HG03175 (cell line): ENCODE measurements at regions not wholly inside any gene's neighbourhood (a gene's known extent, or its start where the extent isn't known, plus 50 kb on each side); places are given as distances from the start of the nearest gene placed in this dataset.
"Not testable (repeated sequence)": the region's sequence is repeated elsewhere in the genome, so short reads cannot be mapped to it uniquely, and the experiment has no call there.

Source experiments
- ATAC-seq: cut with Tn5 transposase; IDR thresholded peaks from one replicate; pipeline ENCODE4 v1.9.1; 2021; ENCODE audit warnings: mild to moderate bottlenecking, moderate library complexity; ENCODE audit not compliant: unreplicated experiment

DNA sequence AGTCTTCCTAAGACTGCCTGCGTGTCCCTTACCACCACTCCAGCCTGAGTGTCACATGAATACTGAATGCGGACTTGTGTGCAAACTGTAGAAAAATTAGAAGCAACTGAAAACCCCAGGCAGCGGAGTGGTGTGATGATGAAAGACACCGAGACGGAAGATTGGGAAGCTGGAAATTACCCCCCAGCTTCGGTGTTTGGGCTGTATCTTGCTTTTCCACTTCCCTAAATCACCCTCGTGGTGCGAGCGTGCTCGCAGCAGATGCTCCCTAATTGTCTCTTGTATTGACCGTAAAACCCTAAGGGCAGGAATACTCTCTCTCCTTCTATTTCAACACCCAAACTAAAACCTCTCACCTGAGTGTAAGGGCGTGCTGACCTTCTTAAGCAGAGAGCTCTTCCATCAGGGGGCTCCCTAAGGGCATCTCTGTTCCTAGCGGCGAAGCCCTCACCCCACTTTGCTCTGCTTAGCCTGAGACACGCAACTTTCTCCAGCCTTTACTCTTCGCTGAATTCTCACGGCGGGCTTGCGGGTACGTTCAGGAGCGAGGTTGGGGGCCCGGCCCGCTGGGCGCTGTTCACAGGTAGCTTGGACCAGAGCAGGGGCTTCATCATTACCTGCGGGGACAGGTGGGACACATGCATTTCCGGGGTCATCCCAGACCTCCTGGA, 62.4 kb downstream of the CRYBB2 start:
- ATAC-seq = no peak

DNA sequence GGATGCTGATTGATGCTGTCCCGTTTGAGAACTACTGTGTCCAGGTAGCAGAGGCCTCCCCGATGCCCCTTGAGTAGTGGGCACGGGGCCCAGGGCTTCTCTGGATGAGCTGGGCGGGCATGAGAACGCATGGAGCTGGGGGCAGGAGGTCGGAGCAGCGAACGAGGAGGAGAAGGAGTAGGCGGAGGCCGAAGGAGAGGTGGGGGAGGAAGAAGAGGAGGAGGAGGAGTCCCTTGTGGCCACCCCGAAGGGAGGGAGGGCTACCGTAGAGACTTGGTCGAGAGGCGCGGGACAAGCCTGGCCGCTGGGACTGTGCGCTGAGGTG, 62.9 kb downstream of the CRYBB2 start:
- ATAC-seq = no peak

DNA sequence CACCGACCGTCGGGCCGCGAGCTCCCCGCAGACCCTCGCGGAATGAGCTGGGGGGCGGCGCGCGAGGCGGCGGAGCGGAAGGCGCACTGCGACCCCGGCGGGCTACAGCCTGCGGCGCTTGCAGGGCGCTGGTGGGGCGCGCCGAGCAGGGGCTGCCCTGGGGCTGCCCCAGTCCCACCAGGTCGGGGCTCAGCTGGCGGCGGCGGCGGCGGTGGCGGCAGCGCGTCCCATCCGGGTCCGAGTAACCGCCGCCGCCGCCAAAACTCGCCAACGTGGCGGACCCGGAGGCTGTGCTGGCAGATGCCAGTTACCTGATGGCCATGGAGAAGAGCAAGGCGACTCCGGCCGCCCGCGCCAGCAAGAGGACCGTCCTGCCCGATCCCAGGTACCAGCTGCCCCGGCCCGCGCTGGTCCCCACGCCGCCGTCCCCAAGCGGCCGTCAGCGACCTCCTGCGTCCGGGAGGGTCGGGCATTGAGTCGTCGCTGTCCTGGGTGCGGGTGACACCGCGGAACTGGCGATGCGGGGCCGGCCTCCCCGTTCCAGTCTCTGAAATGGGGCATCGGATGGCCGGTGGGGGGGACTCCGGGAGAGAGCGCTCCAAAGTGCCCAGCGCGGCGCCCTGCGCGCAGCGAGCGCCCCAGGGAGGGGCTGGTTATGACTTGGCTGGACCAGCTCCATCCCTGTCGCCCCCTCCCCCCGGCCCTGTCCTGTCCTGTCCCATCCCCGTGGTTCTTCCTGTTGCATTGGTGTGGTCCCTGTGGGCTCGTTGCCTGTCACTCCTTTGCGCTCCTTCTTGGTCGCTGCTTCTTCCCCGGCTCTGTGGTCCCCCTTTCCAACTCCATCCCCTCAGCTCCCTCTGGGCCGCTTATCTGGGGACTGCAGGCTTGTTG, 63.5 kb downstream of the CRYBB2 start:
- ATAC-seq = no peak

DNA sequence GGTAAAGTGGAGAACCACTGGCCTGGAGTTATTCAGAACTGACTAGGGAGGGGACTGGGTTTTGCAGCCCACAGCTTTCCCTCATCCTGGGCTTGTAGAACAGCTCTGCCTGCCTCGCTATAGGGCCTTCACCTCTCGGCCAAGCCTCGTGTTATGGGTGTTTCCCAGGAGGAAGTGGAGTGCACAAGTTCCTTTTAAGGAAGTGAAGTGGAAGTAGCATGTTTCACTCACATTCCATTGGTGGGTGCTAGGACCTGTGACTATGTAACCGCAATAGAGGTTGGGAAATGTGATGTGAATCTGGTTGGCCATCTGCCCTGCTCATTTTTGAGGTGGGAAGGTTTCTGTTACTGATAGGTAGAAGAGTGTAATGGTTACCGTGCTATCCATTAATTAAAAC, 69.0 kb downstream of the CRYBB2 start:
- not testable (repeated sequence) for ATAC-seq

DNA sequence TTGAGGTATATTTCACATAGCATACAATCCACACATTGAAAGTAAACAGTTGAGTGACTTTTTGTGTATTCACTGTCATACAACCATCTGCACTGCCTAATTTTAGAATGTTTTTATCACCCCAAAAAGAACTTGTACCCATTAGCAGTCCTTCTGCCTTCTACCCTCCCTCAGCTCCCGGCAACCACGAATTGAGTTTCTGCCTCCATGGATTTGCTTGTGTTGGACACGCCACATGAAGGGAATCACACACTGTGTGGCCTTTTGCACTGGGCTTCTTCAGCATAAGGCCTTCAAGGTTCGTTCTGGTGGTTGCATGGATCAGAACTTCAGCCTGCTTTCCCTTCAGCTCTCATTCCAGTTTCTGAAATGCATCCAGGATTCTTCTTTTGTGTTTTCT, 82.5 kb downstream of the CRYBB2 start:
- not testable (repeated sequence) for ATAC-seq

DNA sequence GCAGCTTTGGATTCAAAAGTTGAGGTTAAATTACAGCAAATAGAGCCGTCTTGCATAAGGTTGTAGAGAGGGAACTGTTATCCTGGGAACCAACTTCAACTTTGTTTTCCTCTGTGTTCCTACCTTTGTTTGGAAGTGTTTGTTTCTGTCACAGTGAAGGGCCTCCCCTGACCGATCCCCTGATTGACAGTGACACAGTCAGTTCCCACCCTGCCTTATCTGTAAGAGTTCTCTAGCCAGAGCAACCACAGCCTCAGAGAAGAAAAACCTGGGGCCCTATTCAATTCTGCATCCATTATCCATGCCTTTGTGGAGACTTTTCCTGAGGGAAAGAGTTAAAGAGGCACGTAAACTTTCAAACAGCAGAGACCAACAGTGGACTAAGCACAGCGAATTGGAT, 90.1 kb downstream of the CRYBB2 start:
- ATAC-seq = not testable (repeated sequence)

DNA sequence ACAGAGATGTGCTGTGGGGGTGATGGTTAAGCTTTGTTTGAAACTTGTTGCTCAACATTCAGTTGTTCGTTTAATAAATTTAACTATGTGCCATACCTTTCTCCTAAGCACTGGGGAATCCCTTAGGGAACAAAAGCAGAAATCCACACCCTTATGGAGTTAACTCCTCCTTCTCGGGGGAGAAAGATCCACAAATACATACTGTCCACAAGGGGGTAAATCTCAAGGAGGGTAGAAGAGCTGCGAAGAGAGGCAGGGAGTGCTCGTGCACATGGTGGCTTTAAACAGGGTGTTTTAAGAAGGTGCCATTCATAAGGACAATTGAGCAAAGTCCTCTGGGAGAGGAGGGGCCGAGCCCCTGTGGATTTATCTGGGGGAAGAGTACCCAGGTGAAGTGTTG, 92.5 kb downstream of the CRYBB2 start:
- not testable (repeated sequence) for ATAC-seq

DNA sequence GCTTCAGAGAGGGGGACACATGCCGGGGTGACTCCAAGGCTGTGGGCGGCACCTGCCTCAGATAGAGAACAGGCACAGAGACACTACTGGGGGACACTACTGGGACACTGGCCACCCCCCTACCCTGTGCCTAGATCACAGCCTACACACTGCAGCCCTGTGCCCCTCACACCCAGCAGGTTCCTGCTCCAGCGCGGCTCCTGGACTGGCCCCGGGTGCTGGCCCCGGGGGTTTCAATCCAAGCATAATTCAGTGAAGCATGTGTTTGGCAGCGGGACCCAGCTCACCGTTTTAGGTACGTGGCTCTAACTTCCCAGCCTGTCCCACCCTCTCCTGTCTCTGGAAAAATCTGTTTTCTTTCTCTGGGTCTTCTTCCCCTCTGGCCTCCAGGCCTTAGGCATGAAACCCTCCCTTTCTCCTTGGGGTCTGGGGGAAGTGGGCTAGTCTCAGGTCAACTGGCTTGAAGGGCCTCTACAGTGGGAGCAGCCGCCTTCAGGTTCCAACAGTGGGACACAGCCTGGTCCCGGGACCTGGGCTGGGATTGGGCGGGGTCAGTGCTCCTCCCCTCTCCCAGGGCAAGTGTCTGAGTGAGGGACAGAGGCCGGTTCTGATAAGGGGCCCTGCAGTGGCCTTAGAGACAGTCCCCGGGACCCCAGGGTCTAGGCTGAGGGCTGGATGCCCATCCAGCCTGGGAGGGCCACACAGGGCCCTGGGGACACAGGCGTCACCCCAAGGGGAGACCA, 98.8 kb downstream of the CRYBB2 start:
- ATAC-seq = no peak

DNA sequence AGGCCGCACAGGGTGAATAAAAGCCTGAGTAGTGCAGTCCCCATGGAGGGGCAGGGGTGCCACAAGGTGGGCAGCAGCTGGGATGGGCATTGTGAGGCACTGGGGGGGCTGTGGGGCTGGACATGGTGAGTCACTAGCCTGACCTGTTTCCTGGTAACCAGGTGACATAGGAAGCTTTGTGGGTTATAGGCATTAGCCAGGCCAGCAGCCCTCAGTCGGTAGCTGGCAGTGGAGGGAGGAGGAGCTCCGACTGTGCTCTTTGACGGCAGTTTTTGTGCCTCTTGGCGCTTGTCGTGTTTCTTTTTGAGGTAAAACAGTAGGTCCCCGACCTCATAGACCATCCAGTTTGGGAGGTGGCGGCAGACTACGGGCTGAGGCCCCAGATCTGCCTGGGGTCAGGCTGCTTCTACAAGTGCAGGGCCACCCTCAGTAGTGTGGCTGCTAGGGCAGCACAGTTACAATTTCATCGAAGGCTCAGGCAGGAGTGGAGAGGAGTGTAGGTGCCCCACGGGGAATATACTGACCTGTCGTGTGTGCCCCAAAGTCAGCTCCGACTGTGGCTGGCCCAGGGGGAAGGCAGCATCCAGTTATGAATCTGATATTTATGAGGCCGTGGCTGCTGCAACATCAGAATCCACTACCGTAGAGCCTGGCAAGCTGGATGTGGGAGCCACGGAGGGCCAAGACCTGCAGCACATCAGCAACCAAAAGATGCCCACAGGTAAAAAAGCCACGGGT, 107.7 kb downstream of the CRYBB2 start:
- no peak for ATAC-seq

DNA sequence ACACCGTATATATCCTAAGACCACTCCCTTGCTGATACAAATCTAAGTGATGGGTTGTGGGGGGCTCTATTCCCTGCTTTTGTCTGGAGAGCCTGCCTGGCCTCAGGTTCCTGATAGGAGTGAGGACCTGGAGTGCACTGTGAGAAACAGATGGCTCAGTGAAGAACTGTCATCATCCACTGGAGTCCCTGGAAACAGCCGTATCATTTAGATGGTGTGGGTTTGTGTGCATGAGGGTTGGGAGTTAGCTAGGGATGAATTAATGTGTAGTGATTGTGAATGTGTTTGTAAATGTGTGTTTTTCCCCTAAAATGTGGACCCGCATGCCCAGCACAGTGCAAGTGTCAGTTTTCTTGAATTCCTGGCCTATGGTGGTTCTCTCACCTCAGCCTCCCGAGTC, 111.6 kb downstream of the CRYBB2 start:
- no peak for ATAC-seq

DNA sequence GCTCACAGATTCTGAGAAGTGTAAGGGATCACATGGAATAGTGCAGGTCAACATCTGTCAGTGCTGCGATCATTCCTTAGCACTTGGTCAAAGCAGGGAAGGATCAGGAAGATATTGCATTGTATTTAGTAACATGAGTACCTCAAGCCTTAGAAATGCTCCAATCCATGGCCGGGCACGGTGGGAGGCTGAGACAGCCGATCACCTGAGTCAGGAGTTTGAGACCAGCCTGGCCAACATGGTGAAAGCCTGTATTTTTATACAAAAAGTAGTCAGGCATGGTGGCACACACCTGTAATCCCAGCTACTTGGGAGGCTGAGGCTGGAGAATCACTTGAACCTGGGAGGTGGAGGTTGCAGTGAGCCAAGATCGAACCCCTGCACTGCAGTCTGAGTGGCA, 112.5 kb downstream of the CRYBB2 start:
- ATAC-seq = not testable (repeated sequence)

DNA sequence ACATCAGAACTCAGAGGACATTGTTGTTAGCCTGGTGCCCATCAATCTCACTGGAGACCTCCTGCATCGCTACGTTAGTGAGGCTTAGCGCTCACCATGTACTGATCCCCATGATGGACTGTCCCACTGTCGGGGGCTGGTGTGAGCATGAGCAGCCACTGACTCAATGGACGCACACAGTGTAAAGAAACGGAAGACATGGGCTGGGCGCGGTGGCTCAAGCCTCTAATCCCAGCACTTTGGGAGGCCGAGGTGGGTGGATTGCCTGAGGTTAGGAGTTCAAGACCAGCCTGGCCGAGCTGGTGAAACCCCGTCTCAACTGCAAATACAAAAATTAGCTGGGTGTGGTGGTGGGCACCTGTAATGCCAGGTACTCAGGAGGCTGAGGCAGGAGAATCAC, 112.9 kb downstream of the CRYBB2 start:
- no peak for ATAC-seq

DNA sequence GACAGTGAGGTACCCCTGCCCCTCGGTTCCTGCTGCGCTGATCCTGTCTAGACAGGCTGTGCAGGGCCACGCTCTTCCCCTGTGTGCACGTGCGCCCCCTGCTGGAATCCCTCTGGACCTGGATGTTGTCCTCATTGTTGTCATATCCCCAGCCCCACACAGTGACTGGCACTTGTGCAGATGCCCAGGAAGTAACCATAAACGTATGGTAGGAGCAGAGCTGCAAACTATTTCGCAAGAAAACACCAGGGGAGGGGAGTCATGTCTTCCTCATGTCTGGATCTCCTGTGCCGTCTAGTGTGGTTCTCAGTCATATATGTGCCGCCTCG, 114.7 kb downstream of the CRYBB2 start:
- ATAC-seq = no peak

DNA sequence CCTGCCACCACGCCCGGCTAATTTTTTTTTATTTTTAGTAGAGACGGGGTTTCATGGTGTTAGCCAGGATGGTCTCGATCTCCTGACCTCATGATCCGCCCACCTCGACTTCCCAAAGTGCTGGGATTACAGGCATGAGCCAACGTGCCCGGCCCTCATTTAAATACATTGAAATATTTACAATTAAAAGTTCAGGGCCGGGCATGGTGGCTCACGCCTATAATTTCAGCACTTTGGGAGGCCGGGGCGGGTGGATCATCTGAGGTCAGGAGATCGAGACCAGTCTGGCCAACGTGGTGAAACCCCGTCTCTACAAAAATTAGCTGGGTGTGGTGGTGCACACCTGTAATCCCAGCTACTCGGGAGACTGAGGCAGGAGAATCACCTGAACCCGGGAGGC, 115.2 kb downstream of the CRYBB2 start:
- ATAC-seq = not testable (repeated sequence)

DNA sequence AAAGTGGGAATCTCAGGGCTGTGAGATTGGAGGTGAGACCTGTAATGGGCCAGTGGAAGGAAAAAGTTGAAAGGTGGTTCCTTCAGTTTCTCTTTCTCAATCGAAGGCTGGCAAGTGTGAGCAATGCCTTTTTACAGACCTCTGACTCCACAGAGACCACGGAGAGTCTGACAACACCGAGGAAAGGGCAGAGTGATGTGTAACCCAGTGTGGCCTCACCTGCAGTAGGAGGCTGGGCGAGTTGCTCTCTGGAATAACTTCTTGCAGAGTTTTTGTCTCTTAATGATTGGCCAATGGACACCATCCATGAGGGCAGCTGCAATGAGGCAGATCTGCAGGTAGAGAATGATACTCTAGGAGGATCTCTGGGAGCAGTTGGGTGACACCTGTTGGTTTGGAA, 115.8 kb downstream of the CRYBB2 start:
- not testable (repeated sequence) for ATAC-seq

DNA sequence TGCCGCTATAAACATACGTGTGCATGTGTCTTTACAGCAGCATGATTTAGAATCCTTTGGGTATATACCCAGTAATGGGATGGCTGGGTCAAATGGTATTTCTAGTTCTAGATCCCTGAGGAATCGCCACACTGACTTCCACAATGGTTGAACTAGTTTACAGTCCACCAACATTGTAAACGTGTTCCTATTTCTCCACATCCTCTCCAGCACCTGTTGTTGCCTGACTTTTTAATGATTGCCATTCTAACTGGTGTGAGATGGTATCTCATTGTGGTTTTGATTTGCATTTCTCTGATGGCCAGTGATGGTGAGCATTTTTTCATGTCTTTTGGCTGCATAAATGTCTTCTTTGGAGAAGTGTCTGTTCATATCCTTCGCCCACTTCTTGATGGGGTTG, 121.1 kb downstream of the CRYBB2 start:
- ATAC-seq = not testable (repeated sequence)

DNA sequence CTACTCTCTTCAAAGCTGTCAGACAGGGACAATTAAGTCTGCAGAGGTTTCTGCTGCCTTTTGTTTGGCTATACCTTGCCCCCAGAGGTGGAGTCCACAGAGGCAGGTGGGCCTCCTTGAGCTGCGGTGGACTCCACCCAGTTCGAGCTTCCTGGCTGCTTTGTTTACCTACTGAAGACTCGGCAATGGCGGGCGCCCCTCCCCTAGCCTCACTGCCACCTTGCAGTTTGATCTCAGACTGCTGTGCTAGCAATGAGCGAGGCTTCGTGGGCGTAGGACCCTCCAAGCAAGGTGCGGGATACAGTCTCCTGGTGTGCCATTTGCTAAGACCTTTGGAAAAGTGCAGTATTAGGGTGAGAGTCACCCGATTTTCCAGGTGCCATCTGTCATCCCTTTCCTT, 124.9 kb downstream of the CRYBB2 start:
- ATAC-seq = not testable (repeated sequence)

DNA sequence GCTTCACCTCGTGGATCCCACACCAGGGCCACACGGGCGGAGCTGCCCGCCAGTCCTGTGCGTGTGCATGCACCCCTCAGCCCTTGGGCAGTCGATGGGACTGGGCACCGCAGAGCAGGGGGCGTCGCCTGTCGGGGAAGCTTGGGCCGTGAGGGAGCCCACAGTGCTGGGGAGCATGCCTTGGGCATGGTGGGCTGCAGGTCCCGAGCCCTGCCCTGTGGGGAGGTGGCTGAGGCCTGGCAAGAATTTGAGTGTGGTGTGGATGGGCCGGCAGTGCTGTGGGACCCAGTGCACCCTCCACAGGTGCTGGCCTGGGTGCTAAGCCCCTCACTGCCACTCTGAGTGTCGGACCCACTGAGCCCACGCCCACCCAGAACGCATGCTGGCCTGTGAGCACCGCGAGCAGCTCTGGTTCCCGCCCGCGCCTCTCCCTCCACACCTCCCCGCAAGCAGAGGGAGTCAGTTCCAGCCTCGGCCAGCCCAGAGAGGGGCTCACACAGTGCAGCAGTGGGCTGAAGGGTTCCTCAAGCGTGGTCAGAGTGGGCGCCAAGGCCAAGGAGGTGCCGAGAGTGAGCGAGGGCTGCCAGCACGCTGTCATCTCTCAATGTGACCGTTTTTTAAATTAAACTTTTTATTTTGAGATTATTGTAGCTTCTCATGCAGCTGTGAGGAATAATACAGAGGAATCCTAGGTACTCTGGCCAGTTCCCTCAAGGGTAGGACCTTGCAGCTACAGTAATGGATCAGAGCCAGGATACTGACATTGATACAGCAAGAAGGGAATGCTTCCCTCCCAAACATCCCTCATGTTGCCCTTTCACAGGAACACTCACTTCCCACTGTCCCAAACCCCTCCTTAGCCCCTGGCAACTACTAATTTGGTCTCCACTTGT, 127.7 kb downstream of the CRYBB2 start:
- no peak for ATAC-seq

DNA sequence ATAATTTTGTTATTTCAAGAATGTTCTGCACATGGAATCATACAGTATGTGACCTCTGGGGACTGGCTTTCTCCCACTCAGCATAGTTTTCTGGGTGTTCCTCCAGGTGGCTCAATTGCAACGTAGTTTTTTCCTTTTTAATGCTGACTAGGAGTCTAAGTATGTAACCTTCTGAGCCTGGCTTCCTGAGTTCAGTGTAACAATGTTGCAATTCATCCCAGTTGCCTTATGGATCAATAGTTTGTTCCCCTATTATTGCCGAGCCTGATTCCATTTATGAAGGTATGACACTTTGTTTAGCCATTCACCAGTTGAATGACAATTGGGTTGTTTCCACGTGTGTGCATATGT, 128.3 kb downstream of the CRYBB2 start:
- no peak for ATAC-seq

DNA sequence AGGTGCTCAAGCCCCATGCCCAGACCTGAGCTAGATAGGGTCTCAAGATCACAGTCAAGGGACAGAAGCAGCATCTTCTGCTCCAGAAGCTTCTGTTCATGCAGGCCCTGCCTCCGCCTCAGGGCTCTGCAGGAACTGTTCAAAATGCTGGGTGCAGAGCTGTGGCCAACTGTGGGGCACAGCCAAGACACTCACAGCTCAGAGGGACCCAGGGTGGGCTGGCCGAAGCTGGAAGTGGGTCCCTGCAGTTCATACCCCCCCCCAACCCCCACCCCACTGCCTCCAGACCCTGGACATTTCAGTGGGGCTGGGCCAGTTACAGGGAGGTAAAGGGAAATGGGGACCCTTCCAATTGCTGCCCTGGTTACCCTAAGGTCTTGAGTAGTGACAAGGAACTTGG, 129.0 kb downstream of the CRYBB2 start:
- no peak for ATAC-seq
